LNCAP (cell line): ENCODE measurements at regions not wholly inside any gene's neighbourhood (a gene's known extent, or its start where the extent isn't known, plus 50 kb on each side); places are given as distances from the start of the nearest gene placed in this dataset.

Source experiments
- CTCF ChIP-seq: fragments of 450-650 bp; IDR thresholded peaks from 2 replicates; pipeline ENCODE4 v1.5.1; 2017; ENCODE audit warnings: mild to moderate bottlenecking

GRCh38 chr12:126482238-126482889 lies 1417.1 kb downstream of the AACS start:
- no peak for TF ChIP-seq CTCF

GRCh38 chr12:126483145-126484068 lies 1418.2 kb downstream of the AACS start:
- no peak for TF ChIP-seq CTCF

- TF ChIP-seq CTCF: no peak
These were observed 1422.3 kb downstream of the AACS start for GRCh38 chr12:126487431-126487980.

GRCh38 chr12:126488806-126489205 lies 1423.6 kb downstream of the AACS start:
- TF ChIP-seq CTCF: no peak

- no peak for TF ChIP-seq CTCF
These were observed 1426.9 kb downstream of the AACS start for GRCh38 chr12:126492181-126492580.

GRCh38 chr12:126493366-126494108 lies 1428.3 kb downstream of the AACS start:
- no peak for TF ChIP-seq CTCF

- TF ChIP-seq CTCF: no peak
These were observed 1431.0 kb downstream of the AACS start for GRCh38 chr12:126496201-126496600.
